Activated naive CD4-positive, alpha-beta T cell treated with anti-CD3 and anti-CD28 coated beads for 36 hours (primary cell): ENCODE measurements at regions not wholly inside any gene's neighbourhood (a gene's known extent, or its start where the extent isn't known, plus 50 kb on each side); places are given as distances from the start of the nearest gene placed in this dataset.
"Not testable (repeated sequence)": the region's sequence is repeated elsewhere in the genome, so short reads cannot be mapped to it uniquely, and the experiment has no call there.

Experiments used
- CTCF ChIA-PET: fragments of 350-600 bp; sonication (Branson Sonifier 250); formaldehyde crosslinking; loops from one replicate; lab custom pipeline; 2021; ENCODE audit warnings: antibody characterized with exemption; lab: Charles Lee
- DNase-seq: peaks from one replicate; pipeline ENCODE4 v3.0.0-alpha.2; 2020
- H3K27ac Mint-ChIP-seq: one replicate; pipeline ENCODE4 v1.8.0; 2021; ENCODE audit warnings: mild to moderate bottlenecking, mixed read lengths
- H3K27me3 Mint-ChIP-seq: one replicate; pipeline ENCODE4 v1.8.0; 2021; ENCODE audit warnings: low read depth, mixed read lengths
- H3K36me3 Mint-ChIP-seq: one replicate; pipeline ENCODE4 v1.8.0; 2021; ENCODE audit warnings: low read depth, mixed read lengths
- H3K4me1 Mint-ChIP-seq: one replicate; pipeline ENCODE4 v1.8.0; 2021; ENCODE audit warnings: low read depth, mixed read lengths
- H3K4me3 Mint-ChIP-seq: one replicate; pipeline ENCODE4 v1.8.0; 2021; ENCODE audit warnings: mild to moderate bottlenecking, moderate library complexity, mixed read lengths
- H3K9me3 Mint-ChIP-seq: one replicate; pipeline ENCODE4 v1.8.0; 2021; ENCODE audit warnings: mixed read lengths
- intact Hi-C: fragments of 100-400 bp; cut with micrococcal nuclease; formaldehyde crosslinking; loops from one replicate; pipeline ENCODE4 v1.15.1; 2023

GRCh38 chr2:94576486-94576885 is 294.7 kb upstream of the TEKT4 start:
- H3K27me3 Mint-ChIP-seq, H3K36me3 Mint-ChIP-seq, DNase-seq, intact Hi-C loops, CTCF ChIA-PET, H3K9me3 Mint-ChIP-seq: not testable (repeated sequence)
- peak overlapping the region; percentile 31 for H3K27ac Mint-ChIP-seq
- peak overlapping the region; percentile 18 for H3K4me3 Mint-ChIP-seq
- H3K4me1 Mint-ChIP-seq = peaks cover 16% of the 10 kb centered on the region

- H3K4me3 Mint-ChIP-seq, H3K36me3 Mint-ChIP-seq, H3K27me3 Mint-ChIP-seq, H3K27ac Mint-ChIP-seq, H3K9me3 Mint-ChIP-seq, CTCF ChIA-PET, intact Hi-C loops: not testable (repeated sequence)
- DNase-seq = peak; percentile 43
- H3K4me1 Mint-ChIP-seq = peaks cover 18% of the 10 kb centered on the region
Measured at GRCh38 chr2:94577160-94577559, 294.1 kb upstream of the TEKT4 start.

- intact Hi-C loops, H3K4me3 Mint-ChIP-seq, H3K27ac Mint-ChIP-seq, DNase-seq, H3K36me3 Mint-ChIP-seq, H3K27me3 Mint-ChIP-seq, CTCF ChIA-PET, H3K9me3 Mint-ChIP-seq: not testable (repeated sequence)
- peaks cover 28% of the 10 kb centered on the region for H3K4me1 Mint-ChIP-seq
Measured at GRCh38 chr2:94579221-94579620, 292.0 kb upstream of the TEKT4 start.

GRCh38 chr2:94583081-94583723 is 288.0 kb upstream of the TEKT4 start:
- H3K27me3 Mint-ChIP-seq, H3K4me3 Mint-ChIP-seq, intact Hi-C loops, H3K9me3 Mint-ChIP-seq, H3K27ac Mint-ChIP-seq, H3K36me3 Mint-ChIP-seq, CTCF ChIA-PET: not testable (repeated sequence)
- peaks cover 20% of the 10 kb centered on the region for H3K4me1 Mint-ChIP-seq
- DNase-seq = peak; percentile 38

DNA sequence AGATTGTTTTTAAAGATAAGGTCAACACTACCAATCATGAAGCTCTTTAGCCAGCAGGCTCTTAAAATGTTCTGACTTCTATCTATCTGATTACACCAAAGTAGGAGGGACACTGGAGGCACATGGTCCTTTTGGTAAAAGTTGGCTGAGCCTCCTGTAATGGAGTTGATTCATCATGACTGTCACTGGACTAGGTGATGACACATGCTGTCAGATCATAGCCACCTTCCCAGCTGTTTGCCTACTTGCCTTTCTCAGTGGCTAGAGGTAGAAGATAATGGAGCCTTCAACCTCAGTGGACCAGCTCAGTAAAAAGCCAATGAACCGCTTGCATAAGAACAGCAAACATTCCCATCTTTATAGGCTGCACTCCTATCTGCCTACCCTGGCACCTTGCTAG is 286.7 kb upstream of the TEKT4 start:
- peak; percentile 18 for DNase-seq
- H3K36me3 Mint-ChIP-seq, H3K27me3 Mint-ChIP-seq, intact Hi-C loops, H3K27ac Mint-ChIP-seq, H3K4me3 Mint-ChIP-seq, CTCF ChIA-PET, H3K9me3 Mint-ChIP-seq: not testable (repeated sequence)
- peaks cover 20% of the 10 kb centered on the region for H3K4me1 Mint-ChIP-seq

- peaks cover 20% of the 10 kb centered on the region for H3K4me1 Mint-ChIP-seq
Measured at GRCh38 chr2:94586032-94586982, 284.9 kb upstream of the TEKT4 start.

GRCh38 chr2:94587042-94587441 is 284.2 kb upstream of the TEKT4 start:
- H3K4me3 Mint-ChIP-seq, CTCF ChIA-PET, H3K27me3 Mint-ChIP-seq, H3K27ac Mint-ChIP-seq, DNase-seq, H3K9me3 Mint-ChIP-seq, intact Hi-C loops, H3K36me3 Mint-ChIP-seq: not testable (repeated sequence)
- peaks cover 20% of the 10 kb centered on the region for H3K4me1 Mint-ChIP-seq

More at GRCh38 chr2:94586032-94586982, 284.9 kb upstream of the TEKT4 start:
- intact Hi-C loops, H3K27ac Mint-ChIP-seq, H3K4me3 Mint-ChIP-seq, H3K9me3 Mint-ChIP-seq, H3K27me3 Mint-ChIP-seq, CTCF ChIA-PET, H3K36me3 Mint-ChIP-seq: not testable (repeated sequence)
- peak; percentile 58 for DNase-seq

DNA sequence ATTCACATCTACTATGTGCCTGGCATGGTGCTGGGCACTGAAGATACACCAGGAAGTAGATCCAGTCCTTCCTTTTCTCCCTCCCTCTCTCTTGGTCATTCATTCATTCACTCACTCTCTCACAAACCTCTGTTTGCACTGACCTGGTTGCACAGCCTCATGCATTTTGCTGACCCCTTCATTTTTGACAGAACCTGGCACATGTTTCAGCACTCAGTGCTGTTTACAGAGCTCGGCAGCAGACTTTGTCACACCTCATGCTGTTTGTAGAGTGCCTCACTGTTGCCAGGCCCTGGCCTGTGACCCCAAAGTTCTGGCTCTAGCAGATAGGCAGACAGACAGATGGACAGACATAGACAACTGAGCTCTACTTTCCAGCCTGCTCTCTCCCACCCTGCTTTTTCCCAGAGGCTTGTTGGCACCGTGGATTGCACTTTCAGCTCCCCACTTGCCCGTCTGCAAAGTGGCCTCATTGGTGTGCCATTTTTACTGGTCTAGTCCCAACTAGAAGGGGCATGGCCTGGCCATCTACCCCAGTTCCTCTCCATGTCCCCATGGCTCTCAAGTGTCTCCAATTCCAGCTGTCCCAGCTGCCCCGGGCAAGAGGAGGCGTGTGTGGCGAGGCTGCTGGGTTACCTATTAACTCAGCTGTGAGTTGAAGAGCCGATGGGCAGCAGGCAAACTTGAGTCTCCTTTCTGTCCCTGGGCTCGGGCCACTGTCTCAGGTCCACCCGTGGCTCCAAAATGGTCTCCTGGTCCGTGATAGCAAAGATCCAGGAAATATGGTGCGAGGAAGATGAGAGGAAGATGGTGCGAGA is 277.0 kb upstream of the TEKT4 start:
- H3K27ac Mint-ChIP-seq, DNase-seq, H3K9me3 Mint-ChIP-seq, CTCF ChIA-PET, H3K4me3 Mint-ChIP-seq, H3K4me1 Mint-ChIP-seq, H3K27me3 Mint-ChIP-seq, H3K36me3 Mint-ChIP-seq, intact Hi-C loops: not testable (repeated sequence)

- H3K27me3 Mint-ChIP-seq, H3K36me3 Mint-ChIP-seq, CTCF ChIA-PET, intact Hi-C loops, H3K27ac Mint-ChIP-seq, H3K4me3 Mint-ChIP-seq, H3K9me3 Mint-ChIP-seq, DNase-seq, H3K4me1 Mint-ChIP-seq: not testable (repeated sequence)
Measured at GRCh38 chr2:94595956-94596355, 275.3 kb upstream of the TEKT4 start.

- H3K36me3 Mint-ChIP-seq, H3K4me1 Mint-ChIP-seq, CTCF ChIA-PET, H3K27me3 Mint-ChIP-seq, DNase-seq, H3K27ac Mint-ChIP-seq, intact Hi-C loops, H3K4me3 Mint-ChIP-seq, H3K9me3 Mint-ChIP-seq: not testable (repeated sequence)
Measured at GRCh38 chr2:94598075-94598713, 273.0 kb upstream of the TEKT4 start.

- CTCF ChIA-PET, H3K4me1 Mint-ChIP-seq, H3K4me3 Mint-ChIP-seq, H3K36me3 Mint-ChIP-seq, H3K9me3 Mint-ChIP-seq, intact Hi-C loops, DNase-seq, H3K27me3 Mint-ChIP-seq, H3K27ac Mint-ChIP-seq: not testable (repeated sequence)
Measured at GRCh38 chr2:94600929-94601328, 270.3 kb upstream of the TEKT4 start.

- Mint-ChIP-seq H3K36me3 (no peaks in the 10 kb centered on the region), H3K27me3 (peaks cover 2% of the 10 kb centered on the region), H3K4me1 (no peaks in the 10 kb centered on the region), H3K9me3 (no peaks in the 10 kb centered on the region), H3K4me3 (no peak overlapping the region), H3K27ac (no peak overlapping the region)
- intact Hi-C loops = no loop called here
- CTCF ChIA-PET = no interaction called here
- no peak for DNase-seq
Measured at GRCh38 chr2:94602466-94602865, 268.8 kb upstream of the TEKT4 start.
